ENCODE measurements at regions not wholly inside any gene's neighbourhood (a gene's known extent, or its start where the extent isn't known, plus 50 kb on each side); places are given as distances from the start of the nearest gene placed in this dataset.

- Histone ChIP-seq H3K4me3 (no peak overlapping the region), H3K27ac (no peak overlapping the region), H3K27me3 (no peaks in the 10 kb centered on the region), H3K9me3 (no peaks in the 10 kb centered on the region), H3K36me3 (no peaks in the 10 kb centered on the region), H3K4me1 (no peaks in the 10 kb centered on the region)
- DNase-seq: no peak
- TF ChIP-seq CTCF (IDR thresholded peaks at IDR 0.05) (no peak), POLR2A (IDR thresholded peaks at IDR 0.05) (no peak)
- intact Hi-C loops (cut with DNase I; ENCODE audit: low total_unique reads): no loop called here
Measured at GRCh38 chr18:64240316-64240715, 91.4 kb upstream of the LINC00305 start.

- no peaks in the 10 kb centered on the region for H3K27me3 ChIP-seq
- H3K36me3 ChIP-seq: no peaks in the 10 kb centered on the region
- no peak overlapping the region for H3K4me3 ChIP-seq
- no peak for DNase-seq
- no peak for TF ChIP-seq CTCF (IDR thresholded peaks at IDR 0.05)
- TF ChIP-seq POLR2A (IDR thresholded peaks at IDR 0.05): no peak
- intact Hi-C loops (cut with DNase I; ENCODE audit: low total_unique reads): no loop called here
- no peaks in the 10 kb centered on the region for H3K4me1 ChIP-seq
- no peak overlapping the region for H3K27ac ChIP-seq
- H3K9me3 ChIP-seq: no peaks in the 10 kb centered on the region
Measured at GRCh38 chr18:64238076-64238475, 89.2 kb upstream of the LINC00305 start.

- H3K4me3 ChIP-seq: no peak overlapping the region
- no peaks in the 10 kb centered on the region for H3K27me3 ChIP-seq
- no peaks in the 10 kb centered on the region for H3K36me3 ChIP-seq
- H3K27ac ChIP-seq: no peak overlapping the region
- intact Hi-C loops (cut with DNase I; ENCODE audit: low total_unique reads): no loop called here
- no peaks in the 10 kb centered on the region for H3K4me1 ChIP-seq
- TF ChIP-seq POLR2A (IDR thresholded peaks at IDR 0.05): no peak
- TF ChIP-seq CTCF (IDR thresholded peaks at IDR 0.05): no peak
- no peaks in the 10 kb centered on the region for H3K9me3 ChIP-seq
- no peak for DNase-seq
Measured at GRCh38 chr18:64234321-64234720, 85.4 kb upstream of the LINC00305 start.

GRCh38 chr18:64233851-64234250, 85.0 kb upstream of the LINC00305 start:
- Histone ChIP-seq H3K4me3 (no peak overlapping the region), H3K4me1 (no peaks in the 10 kb centered on the region), H3K27ac (no peak overlapping the region), H3K36me3 (no peaks in the 10 kb centered on the region), H3K27me3 (no peaks in the 10 kb centered on the region), H3K9me3 (no peaks in the 10 kb centered on the region)
- no peak for DNase-seq
- intact Hi-C loops (cut with DNase I; ENCODE audit: low total_unique reads): no loop called here
- no peak for TF ChIP-seq POLR2A (IDR thresholded peaks at IDR 0.05)
- no peak for TF ChIP-seq CTCF (IDR thresholded peaks at IDR 0.05)

GRCh38 chr18:64220941-64221340, 72.1 kb upstream of the LINC00305 start:
- H3K9me3 ChIP-seq: no peaks in the 10 kb centered on the region
- H3K27me3 ChIP-seq: no peaks in the 10 kb centered on the region
- no peak for DNase-seq
- intact Hi-C loops (cut with DNase I; ENCODE audit: low total_unique reads): no loop called here
- H3K4me3 ChIP-seq: no peak overlapping the region
- TF ChIP-seq CTCF (IDR thresholded peaks at IDR 0.05) (no peak), POLR2A (IDR thresholded peaks at IDR 0.05) (no peak)
- no peaks in the 10 kb centered on the region for H3K4me1 ChIP-seq
- H3K36me3 ChIP-seq: no peaks in the 10 kb centered on the region
- H3K27ac ChIP-seq: no peak overlapping the region
